ENCODE measurements at regions not wholly inside any gene's neighbourhood (a gene's known extent, or its start where the extent isn't known, plus 50 kb on each side); places are given as distances from the start of the nearest gene placed in this dataset.
A peak's percentile ranks its signal among the peaks of the same experiment; 100 is the strongest.

DNA sequence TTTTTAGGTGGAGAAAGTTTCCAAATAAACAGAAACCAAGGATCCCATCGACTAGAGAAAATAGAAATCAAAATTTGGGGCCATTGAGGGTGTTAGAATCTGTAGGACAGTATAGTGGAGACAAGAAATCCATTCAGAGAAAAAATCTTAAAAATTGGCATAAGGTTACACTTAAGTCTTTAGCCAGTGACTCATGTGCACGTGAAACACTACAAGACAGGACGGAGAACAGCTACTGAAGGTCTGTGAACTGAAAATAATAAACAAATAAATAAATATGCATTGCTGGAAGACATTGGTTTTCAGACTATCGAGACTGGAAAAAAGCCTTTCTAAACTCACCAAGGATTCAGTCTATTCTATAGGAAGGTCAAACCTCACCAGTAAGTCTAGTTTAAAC, 1955.5 kb downstream of the MAT2B start:
- no peak overlapping the region for H3K9ac ChIP-seq (ENCODE audit: low read length)
- WGBS (ENCODE audit: extremely low coverage, insufficient coverage, insufficient read length): no CpG with 5 or more reads among the region's 4 CpGs
- no peak overlapping the region for H3K18ac ChIP-seq (ENCODE audit: low read length)
- no peak overlapping the region for H2BK12ac ChIP-seq (ENCODE audit: low read length)
- no peak overlapping the region for H3K4me2 ChIP-seq (ENCODE audit: low read length)
- no peaks in the 10 kb centered on the region for H3K79me1 ChIP-seq (ENCODE audit: low read length)
- H3K27me3 ChIP-seq (ENCODE audit: insufficient read depth, low read length): no peaks in the 10 kb centered on the region
- no peak overlapping the region for H2BK5ac ChIP-seq (ENCODE audit: low read depth, low read length, poor library complexity)
- no peak overlapping the region for H4K12ac ChIP-seq (ENCODE audit: low read depth, low read length)
- no peak overlapping the region for H4K91ac ChIP-seq (ENCODE audit: low read depth, low read length)
- H3K27ac ChIP-seq (ENCODE audit: low read depth, low read length): no peak overlapping the region
- no peaks in the 10 kb centered on the region for H3K4me1 ChIP-seq (ENCODE audit: control insufficient read depth in 1 of 2, insufficient read depth in 2 of 2, low read length in 2 of 2)
- no peaks in the 10 kb centered on the region for H3K36me3 ChIP-seq (ENCODE audit: control insufficient read depth in 1 of 2, insufficient read depth in 2 of 2, low read length in 2 of 2)
- H3K4me3 ChIP-seq (ENCODE audit: low read depth, low read length): no peak overlapping the region
- no peak overlapping the region for H2AFZ ChIP-seq (ENCODE audit: insufficient read depth, low read length, poor library complexity)
- no peak overlapping the region for H3K14ac ChIP-seq (ENCODE audit: low read length)
- H3K4ac ChIP-seq (ENCODE audit: low read depth, low read length): no peak overlapping the region
- no peaks in the 10 kb centered on the region for H3K79me2 ChIP-seq (ENCODE audit: control insufficient read depth, insufficient read depth, low read length, poor library complexity)
- H2BK120ac ChIP-seq (ENCODE audit: insufficient read depth, low read length, poor library complexity): no peak overlapping the region
- H4K8ac ChIP-seq (ENCODE audit: low read depth, low read length): no peak overlapping the region
- H3K23ac ChIP-seq (ENCODE audit: low read length): no peak overlapping the region
- H3K9me3 ChIP-seq (ENCODE audit: insufficient read depth, low read depth, low read length): no peaks in the 10 kb centered on the region
- H2AK5ac ChIP-seq (ENCODE audit: low read length): no peak overlapping the region
- DNase-seq: no peak

DNA sequence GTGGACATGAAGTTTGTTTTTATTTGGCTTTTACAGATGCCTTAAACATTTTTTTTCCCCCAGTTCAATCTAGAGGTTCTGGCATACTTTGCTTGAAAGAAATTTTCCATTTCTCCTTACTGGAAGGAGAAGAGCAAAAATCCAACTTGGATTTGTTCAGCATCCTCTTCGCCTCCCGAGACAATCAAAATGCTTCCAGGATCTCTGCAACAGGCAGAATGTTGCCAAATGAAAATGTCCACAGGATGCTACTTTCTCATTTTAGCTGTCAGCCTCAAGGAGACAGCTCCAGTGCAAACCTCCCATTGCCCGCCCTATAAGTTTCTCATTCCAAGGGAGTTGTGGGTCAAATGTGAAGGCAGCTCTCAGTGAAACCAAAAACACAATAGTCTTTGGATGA, 1972.1 kb downstream of the MAT2B start:
- Histone ChIP-seq H2AFZ (ENCODE audit: insufficient read depth, low read length, poor library complexity) (no peak overlapping the region), H3K27me3 (ENCODE audit: insufficient read depth, low read length) (no peaks in the 10 kb centered on the region), H3K14ac (ENCODE audit: low read length) (no peak overlapping the region), H4K12ac (ENCODE audit: low read depth, low read length) (no peak overlapping the region), H3K18ac (ENCODE audit: low read length) (no peak overlapping the region), H3K36me3 (ENCODE audit: control insufficient read depth in 1 of 2, insufficient read depth in 2 of 2, low read length in 2 of 2) (no peaks in the 10 kb centered on the region), H3K27ac (ENCODE audit: low read depth, low read length) (no peak overlapping the region), H3K4me2 (ENCODE audit: low read length) (no peak overlapping the region), H2BK12ac (ENCODE audit: low read length) (no peak overlapping the region), H4K91ac (ENCODE audit: low read depth, low read length) (no peak overlapping the region), H3K9me3 (ENCODE audit: insufficient read depth, low read depth, low read length) (no peaks in the 10 kb centered on the region), H2BK5ac (ENCODE audit: low read depth, low read length, poor library complexity) (no peak overlapping the region), H3K23ac (ENCODE audit: low read length) (no peak overlapping the region), H3K9ac (ENCODE audit: low read length) (no peak overlapping the region), H3K4me1 (ENCODE audit: control insufficient read depth in 1 of 2, insufficient read depth in 2 of 2, low read length in 2 of 2) (no peaks in the 10 kb centered on the region), H3K79me1 (ENCODE audit: low read length) (no peaks in the 10 kb centered on the region), H3K79me2 (ENCODE audit: control insufficient read depth, insufficient read depth, low read length, poor library complexity) (no peaks in the 10 kb centered on the region), H4K8ac (ENCODE audit: low read depth, low read length) (no peak overlapping the region), H2AK5ac (ENCODE audit: low read length) (no peak overlapping the region), H2BK120ac (ENCODE audit: insufficient read depth, low read length, poor library complexity) (no peak overlapping the region), H3K4me3 (ENCODE audit: low read depth, low read length) (no peak overlapping the region), H3K4ac (ENCODE audit: low read depth, low read length) (no peak overlapping the region)
- WGBS (ENCODE audit: extremely low coverage, insufficient coverage, insufficient read length): no CpG with 5 or more reads among the region's 3 CpGs
- no peak for DNase-seq

DNA sequence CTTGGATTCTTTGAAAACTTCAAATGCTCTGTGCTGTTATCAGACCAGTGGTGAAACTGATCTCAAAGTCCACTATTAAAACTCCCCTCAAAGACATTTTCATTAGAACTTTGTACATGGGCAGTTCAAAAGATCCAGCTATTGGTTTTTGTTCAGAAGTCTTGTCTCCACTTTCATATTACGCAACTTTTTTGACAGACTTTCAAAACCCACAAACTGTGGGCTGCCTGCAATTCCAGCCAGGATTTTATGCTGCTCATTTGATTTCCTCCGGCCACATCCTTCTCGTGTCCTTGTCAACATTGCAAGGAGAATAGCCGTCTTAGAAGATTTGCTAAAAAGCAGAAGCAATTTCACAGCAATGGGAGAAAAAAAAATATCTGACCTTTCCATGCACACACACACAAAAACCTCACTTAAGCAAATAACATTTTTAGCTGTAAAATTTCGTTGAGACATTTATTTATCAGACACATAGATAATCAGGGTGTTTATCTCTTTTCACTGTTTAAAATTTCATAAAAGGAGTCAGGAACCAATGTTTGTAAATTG, 1990.5 kb downstream of the MAT2B start:
- no peak overlapping the region for H3K18ac ChIP-seq (ENCODE audit: low read length)
- H4K8ac ChIP-seq (ENCODE audit: low read depth, low read length): no peak overlapping the region
- H4K12ac ChIP-seq (ENCODE audit: low read depth, low read length): no peak overlapping the region
- no peak for DNase-seq
- no peak overlapping the region for H3K23ac ChIP-seq (ENCODE audit: low read length)
- H3K9ac ChIP-seq (ENCODE audit: low read length): no peak overlapping the region
- H3K4ac ChIP-seq (ENCODE audit: low read depth, low read length): no peak overlapping the region
- no peak overlapping the region for H3K4me3 ChIP-seq (ENCODE audit: low read depth, low read length)
- H3K14ac ChIP-seq (ENCODE audit: low read length): no peak overlapping the region
- H3K27me3 ChIP-seq (ENCODE audit: insufficient read depth, low read length): no peaks in the 10 kb centered on the region
- no peak overlapping the region for H2BK12ac ChIP-seq (ENCODE audit: low read length)
- H3K79me1 ChIP-seq (ENCODE audit: low read length): no peaks in the 10 kb centered on the region
- no peak overlapping the region for H2AFZ ChIP-seq (ENCODE audit: insufficient read depth, low read length, poor library complexity)
- no peak overlapping the region for H2BK5ac ChIP-seq (ENCODE audit: low read depth, low read length, poor library complexity)
- no peak overlapping the region for H3K27ac ChIP-seq (ENCODE audit: low read depth, low read length)
- no peaks in the 10 kb centered on the region for H3K4me1 ChIP-seq (ENCODE audit: control insufficient read depth in 1 of 2, insufficient read depth in 2 of 2, low read length in 2 of 2)
- no peaks in the 10 kb centered on the region for H3K9me3 ChIP-seq (ENCODE audit: insufficient read depth, low read depth, low read length)
- no CpG with 5 or more reads among the region's 5 CpGs for WGBS (ENCODE audit: extremely low coverage, insufficient coverage, insufficient read length)
- no peak overlapping the region for H3K4me2 ChIP-seq (ENCODE audit: low read length)
- no peak overlapping the region for H2BK120ac ChIP-seq (ENCODE audit: insufficient read depth, low read length, poor library complexity)
- no peaks in the 10 kb centered on the region for H3K36me3 ChIP-seq (ENCODE audit: control insufficient read depth in 1 of 2, insufficient read depth in 2 of 2, low read length in 2 of 2)
- H2AK5ac ChIP-seq (ENCODE audit: low read length): no peak overlapping the region
- no peaks in the 10 kb centered on the region for H3K79me2 ChIP-seq (ENCODE audit: control insufficient read depth, insufficient read depth, low read length, poor library complexity)
- no peak overlapping the region for H4K91ac ChIP-seq (ENCODE audit: low read depth, low read length)

DNA sequence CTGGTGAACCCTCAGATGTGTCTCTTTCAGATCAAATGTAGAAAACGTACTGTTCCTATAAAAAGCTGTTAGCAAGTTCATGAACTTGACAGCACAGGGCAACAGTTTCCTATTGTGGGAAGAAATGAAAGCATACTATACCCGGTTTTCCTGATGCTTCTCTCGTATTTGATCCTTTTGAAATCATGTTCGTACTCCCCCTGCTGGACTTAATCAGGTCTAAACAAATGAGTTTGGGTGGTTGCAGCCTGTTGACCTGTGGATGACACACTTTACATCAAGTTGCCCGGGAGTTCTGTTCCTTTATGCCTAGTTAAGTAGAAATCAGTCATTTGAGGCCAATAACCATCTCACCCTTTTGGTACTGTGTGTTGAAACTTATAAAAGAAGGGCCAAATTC, 1992.3 kb downstream of the MAT2B start:
- Histone ChIP-seq H3K4ac (ENCODE audit: low read depth, low read length) (no peak overlapping the region), H3K27ac (ENCODE audit: low read depth, low read length) (no peak overlapping the region), H3K36me3 (ENCODE audit: control insufficient read depth in 1 of 2, insufficient read depth in 2 of 2, low read length in 2 of 2) (no peaks in the 10 kb centered on the region)

More for the DNA sequence above, 1992.3 kb downstream of the MAT2B start:
- H4K12ac ChIP-seq (ENCODE audit: low read depth, low read length): no peak overlapping the region
- no peak overlapping the region for H4K8ac ChIP-seq (ENCODE audit: low read depth, low read length)
- H3K4me2 ChIP-seq (ENCODE audit: low read length): no peak overlapping the region
- H3K79me2 ChIP-seq (ENCODE audit: control insufficient read depth, insufficient read depth, low read length, poor library complexity): no peaks in the 10 kb centered on the region
- no peak overlapping the region for H2BK120ac ChIP-seq (ENCODE audit: insufficient read depth, low read length, poor library complexity)
- no peak overlapping the region for H3K4me3 ChIP-seq (ENCODE audit: low read depth, low read length)
- peak in 1 of 2 donors; percentile 34 for DNase-seq
- no peak overlapping the region for H2BK5ac ChIP-seq (ENCODE audit: low read depth, low read length, poor library complexity)
- no peak overlapping the region for H4K91ac ChIP-seq (ENCODE audit: low read depth, low read length)
- H2AK5ac ChIP-seq (ENCODE audit: low read length): no peak overlapping the region
- no peak overlapping the region for H3K18ac ChIP-seq (ENCODE audit: low read length)
- no peak overlapping the region for H3K14ac ChIP-seq (ENCODE audit: low read length)
- WGBS (ENCODE audit: extremely low coverage, insufficient coverage, insufficient read length): no CpG with 5 or more reads among the region's 5 CpGs
- H3K79me1 ChIP-seq (ENCODE audit: low read length): no peaks in the 10 kb centered on the region
- H3K9me3 ChIP-seq (ENCODE audit: insufficient read depth, low read depth, low read length): no peaks in the 10 kb centered on the region
- H2BK12ac ChIP-seq (ENCODE audit: low read length): no peak overlapping the region
- H3K9ac ChIP-seq (ENCODE audit: low read length): no peak overlapping the region
- H3K4me1 ChIP-seq (ENCODE audit: control insufficient read depth in 1 of 2, insufficient read depth in 2 of 2, low read length in 2 of 2): no peaks in the 10 kb centered on the region
- H3K23ac ChIP-seq (ENCODE audit: low read length): no peak overlapping the region
- H2AFZ ChIP-seq (ENCODE audit: insufficient read depth, low read length, poor library complexity): no peak overlapping the region
- no peaks in the 10 kb centered on the region for H3K27me3 ChIP-seq (ENCODE audit: insufficient read depth, low read length)

Measured in trophoblast cell (in vitro differentiated cells and primary cell).